ENCODE measurements at regions not wholly inside any gene's neighbourhood (a gene's known extent, or its start where the extent isn't known, plus 50 kb on each side); places are given as distances from the start of the nearest gene placed in this dataset.
"Not testable (repeated sequence)": the region's sequence is repeated elsewhere in the genome, so short reads cannot be mapped to it uniquely, and the experiment has no call there.

DNA sequence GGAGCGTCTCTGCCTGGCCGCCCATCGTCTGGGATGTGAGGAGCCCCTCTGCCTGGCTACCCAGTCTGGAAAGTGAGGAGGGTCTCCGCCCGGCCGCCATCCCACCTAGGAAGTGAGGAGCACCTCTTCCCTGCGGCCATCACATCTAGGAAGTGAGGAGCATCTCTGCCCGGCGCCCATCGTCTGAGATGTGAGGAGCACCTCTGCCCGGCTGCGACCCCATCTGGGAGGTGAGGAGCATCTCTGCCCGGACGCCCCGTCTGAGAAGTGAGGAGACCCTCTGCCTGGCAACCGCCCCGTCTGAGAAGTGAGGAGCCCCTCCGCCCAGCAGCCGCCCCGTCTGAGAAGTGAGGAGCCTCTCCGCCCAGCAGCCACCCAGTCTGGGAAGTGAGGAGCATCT lies 84.5 kb downstream of the IDS start:
- WGBS: over 99% methylated on average over 12 of the region's 21 CpGs

DNA sequence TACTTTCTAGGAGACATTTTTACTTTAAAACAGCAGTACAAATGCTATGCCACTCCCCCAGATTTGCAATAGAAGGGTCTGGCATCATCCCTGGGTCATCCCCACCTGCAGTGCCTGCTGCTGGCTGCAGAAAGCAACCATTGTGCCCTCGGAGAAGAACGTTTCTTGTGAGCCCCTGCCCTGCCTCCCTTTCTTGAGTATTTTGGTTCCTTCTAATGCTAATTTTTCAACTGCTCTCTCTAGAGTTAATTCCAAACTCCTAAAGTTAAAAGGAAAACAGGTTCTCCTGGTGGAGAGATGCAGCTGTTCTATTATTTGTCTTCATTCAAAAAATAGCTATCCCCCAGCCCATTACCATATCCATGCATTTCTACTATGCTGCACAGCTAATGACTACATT lies 107.1 kb downstream of the IDS start:
- Histone ChIP-seq H3K27me3 (ENCODE audit: control insufficient read depth in 2 of 2, insufficient read depth in 1 of 2, low read length in 1 of 2) (no peaks in the 10 kb centered on the region), H3K27ac (ENCODE audit: low read depth in 1 of 2, low read length in 1 of 2) (no peak overlapping the region), H3K4me1 (ENCODE audit: control insufficient read depth in 2 of 2, insufficient read depth in 2 of 2, low read length in 2 of 2) (no peaks in the 10 kb centered on the region), H3K9me3 (ENCODE audit: control insufficient read depth in 2 of 2, insufficient read depth in 1 of 2, low read length in 1 of 2) (no peaks in the 10 kb centered on the region), H3K4me3 (ENCODE audit: low read length in 2 of 2) (no peak overlapping the region), H3K36me3 (ENCODE audit: control insufficient read depth in 2 of 2, insufficient read depth in 2 of 2, low read length in 1 of 2) (no peaks in the 10 kb centered on the region)
- 68% methylated on average over 2 of the region's 2 CpGs for WGBS
- DNase-seq (ENCODE audit: low read depth in 6 of 9, low spot score in 9 of 9): no peak

More for the DNA sequence above, 84.5 kb downstream of the IDS start:
- not testable (repeated sequence) for H3K27me3 ChIP-seq (ENCODE audit: control insufficient read depth in 2 of 2, insufficient read depth in 1 of 2, low read length in 1 of 2); DNase-seq (ENCODE audit: low read depth in 6 of 9, low spot score in 9 of 9); H3K36me3 ChIP-seq (ENCODE audit: control insufficient read depth in 2 of 2, insufficient read depth in 2 of 2, low read length in 1 of 2); H3K4me3 ChIP-seq (ENCODE audit: low read length in 2 of 2); H3K9me3 ChIP-seq (ENCODE audit: control insufficient read depth in 2 of 2, insufficient read depth in 1 of 2, low read length in 1 of 2); H3K4me1 ChIP-seq (ENCODE audit: control insufficient read depth in 2 of 2, insufficient read depth in 2 of 2, low read length in 2 of 2); H3K27ac ChIP-seq (ENCODE audit: low read depth in 1 of 2, low read length in 1 of 2)

DNA sequence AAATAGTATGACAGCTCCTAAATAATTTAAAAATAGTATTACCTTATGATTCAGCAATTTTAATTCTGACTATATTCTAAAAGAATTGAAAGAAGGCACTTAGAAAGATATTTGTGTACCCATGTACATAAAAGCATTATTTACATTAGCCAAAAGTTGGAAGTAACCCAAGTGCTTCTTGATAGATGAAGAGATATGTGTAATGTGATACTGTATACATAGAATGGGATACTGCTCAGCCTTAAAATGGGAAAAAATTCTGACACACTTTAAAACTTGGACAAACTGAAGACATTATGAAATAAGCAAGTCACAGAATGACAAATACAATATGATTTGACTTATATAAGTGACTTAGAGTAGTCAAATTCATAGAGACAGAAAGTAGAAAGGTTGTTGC lies 112.2 kb downstream of the IDS start:
- Histone ChIP-seq H3K9me3 (ENCODE audit: control insufficient read depth in 2 of 2, insufficient read depth in 1 of 2, low read length in 1 of 2) (no peaks in the 10 kb centered on the region), H3K27me3 (ENCODE audit: control insufficient read depth in 2 of 2, insufficient read depth in 1 of 2, low read length in 1 of 2) (no peaks in the 10 kb centered on the region), H3K27ac (ENCODE audit: low read depth in 1 of 2, low read length in 1 of 2) (no peak overlapping the region), H3K4me1 (ENCODE audit: control insufficient read depth in 2 of 2, insufficient read depth in 2 of 2, low read length in 2 of 2) (no peaks in the 10 kb centered on the region), H3K4me3 (ENCODE audit: low read length in 2 of 2) (no peak overlapping the region), H3K36me3 (ENCODE audit: control insufficient read depth in 2 of 2, insufficient read depth in 2 of 2, low read length in 1 of 2) (no peaks in the 10 kb centered on the region)
- no peak for DNase-seq (ENCODE audit: low read depth in 6 of 9, low spot score in 9 of 9)

GRCh38 chrX:149383852-149384251 lies 121.3 kb downstream of the IDS start:
- Histone ChIP-seq H3K27me3 (ENCODE audit: control insufficient read depth in 2 of 2, insufficient read depth in 1 of 2, low read length in 1 of 2) (no peaks in the 10 kb centered on the region), H3K4me3 (ENCODE audit: low read length in 2 of 2) (no peak overlapping the region), H3K9me3 (ENCODE audit: control insufficient read depth in 2 of 2, insufficient read depth in 1 of 2, low read length in 1 of 2) (no peaks in the 10 kb centered on the region), H3K36me3 (ENCODE audit: control insufficient read depth in 2 of 2, insufficient read depth in 2 of 2, low read length in 1 of 2) (no peaks in the 10 kb centered on the region), H3K4me1 (ENCODE audit: control insufficient read depth in 2 of 2, insufficient read depth in 2 of 2, low read length in 2 of 2) (no peaks in the 10 kb centered on the region), H3K27ac (ENCODE audit: low read depth in 1 of 2, low read length in 1 of 2) (no peak overlapping the region)
- no peak for DNase-seq (ENCODE audit: low read depth in 6 of 9, low spot score in 9 of 9)

- Histone ChIP-seq H3K4me3 (ENCODE audit: low read length in 2 of 2) (no peak overlapping the region), H3K27ac (ENCODE audit: low read depth in 1 of 2, low read length in 1 of 2) (no peak overlapping the region), H3K27me3 (ENCODE audit: control insufficient read depth in 2 of 2, insufficient read depth in 1 of 2, low read length in 1 of 2) (no peaks in the 10 kb centered on the region), H3K9me3 (ENCODE audit: control insufficient read depth in 2 of 2, insufficient read depth in 1 of 2, low read length in 1 of 2) (no peaks in the 10 kb centered on the region), H3K4me1 (ENCODE audit: control insufficient read depth in 2 of 2, insufficient read depth in 2 of 2, low read length in 2 of 2) (no peaks in the 10 kb centered on the region), H3K36me3 (ENCODE audit: control insufficient read depth in 2 of 2, insufficient read depth in 2 of 2, low read length in 1 of 2) (no peaks in the 10 kb centered on the region)
- no peak for DNase-seq (ENCODE audit: low read depth in 6 of 9, low spot score in 9 of 9)
- WGBS: 91% methylated on average over 3 of the region's 3 CpGs
Measured at GRCh38 chrX:149374751-149375150, 130.4 kb downstream of the IDS start.

DNA sequence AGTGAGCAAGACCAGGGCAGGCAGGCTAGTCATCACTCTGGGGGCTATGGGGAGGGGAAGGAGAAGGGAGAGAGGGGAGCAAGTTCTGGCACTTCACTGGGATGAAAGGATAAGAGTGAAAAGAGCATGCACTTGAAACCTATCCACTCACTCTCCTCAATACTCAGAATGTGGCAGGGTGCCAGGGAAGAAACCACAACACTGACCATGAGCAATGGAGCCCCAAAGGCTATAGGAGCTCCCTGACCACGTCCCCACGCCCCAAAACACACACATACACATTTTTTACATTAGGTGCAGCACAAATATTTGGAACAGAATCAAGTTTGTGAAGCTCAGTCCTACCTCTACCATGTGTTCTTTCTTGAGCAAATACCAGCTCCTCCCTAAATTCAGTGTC lies 132.2 kb downstream of the IDS start:
- WGBS: 71% methylated on average over 2 of the region's 2 CpGs
- no peak for DNase-seq (ENCODE audit: low read depth in 6 of 9, low spot score in 9 of 9)
- no peak overlapping the region for H3K27ac ChIP-seq (ENCODE audit: low read depth in 1 of 2, low read length in 1 of 2)
- H3K27me3 ChIP-seq (ENCODE audit: control insufficient read depth in 2 of 2, insufficient read depth in 1 of 2, low read length in 1 of 2): no peaks in the 10 kb centered on the region
- H3K9me3 ChIP-seq (ENCODE audit: control insufficient read depth in 2 of 2, insufficient read depth in 1 of 2, low read length in 1 of 2): no peaks in the 10 kb centered on the region
- no peak overlapping the region for H3K4me3 ChIP-seq (ENCODE audit: low read length in 2 of 2)
- no peaks in the 10 kb centered on the region for H3K4me1 ChIP-seq (ENCODE audit: control insufficient read depth in 2 of 2, insufficient read depth in 2 of 2, low read length in 2 of 2)
- H3K36me3 ChIP-seq (ENCODE audit: control insufficient read depth in 2 of 2, insufficient read depth in 2 of 2, low read length in 1 of 2): no peaks in the 10 kb centered on the region

GRCh38 chrX:149371986-149372385 lies 133.1 kb downstream of the IDS start:
- 92% methylated on average over 3 of the region's 3 CpGs for WGBS
- no peak for DNase-seq (ENCODE audit: low read depth in 6 of 9, low spot score in 9 of 9)
- no peaks in the 10 kb centered on the region for H3K27me3 ChIP-seq (ENCODE audit: control insufficient read depth in 2 of 2, insufficient read depth in 1 of 2, low read length in 1 of 2)
- H3K4me1 ChIP-seq (ENCODE audit: control insufficient read depth in 2 of 2, insufficient read depth in 2 of 2, low read length in 2 of 2): no peaks in the 10 kb centered on the region
- H3K27ac ChIP-seq (ENCODE audit: low read depth in 1 of 2, low read length in 1 of 2): no peak overlapping the region
- no peak overlapping the region for H3K4me3 ChIP-seq (ENCODE audit: low read length in 2 of 2)
- H3K36me3 ChIP-seq (ENCODE audit: control insufficient read depth in 2 of 2, insufficient read depth in 2 of 2, low read length in 1 of 2): no peaks in the 10 kb centered on the region
- H3K9me3 ChIP-seq (ENCODE audit: control insufficient read depth in 2 of 2, insufficient read depth in 1 of 2, low read length in 1 of 2): no peaks in the 10 kb centered on the region

GRCh38 chrX:149370097-149370496 lies 135.0 kb downstream of the IDS start:
- no peaks in the 10 kb centered on the region for H3K4me1 ChIP-seq (ENCODE audit: control insufficient read depth in 2 of 2, insufficient read depth in 2 of 2, low read length in 2 of 2)
- no peak overlapping the region for H3K27ac ChIP-seq (ENCODE audit: low read depth in 1 of 2, low read length in 1 of 2)
- no peaks in the 10 kb centered on the region for H3K9me3 ChIP-seq (ENCODE audit: control insufficient read depth in 2 of 2, insufficient read depth in 1 of 2, low read length in 1 of 2)
- H3K4me3 ChIP-seq (ENCODE audit: low read length in 2 of 2): no peak overlapping the region
- no peaks in the 10 kb centered on the region for H3K36me3 ChIP-seq (ENCODE audit: control insufficient read depth in 2 of 2, insufficient read depth in 2 of 2, low read length in 1 of 2)
- no peaks in the 10 kb centered on the region for H3K27me3 ChIP-seq (ENCODE audit: control insufficient read depth in 2 of 2, insufficient read depth in 1 of 2, low read length in 1 of 2)
- WGBS: 96% methylated on average over 6 of the region's 6 CpGs
- no peak for DNase-seq (ENCODE audit: low read depth in 6 of 9, low spot score in 9 of 9)

GRCh38 chrX:149365552-149365951 lies 139.6 kb downstream of the IDS start:
- Histone ChIP-seq H3K4me3 (ENCODE audit: low read length in 2 of 2) (no peak overlapping the region), H3K27ac (ENCODE audit: low read depth in 1 of 2, low read length in 1 of 2) (no peak overlapping the region), H3K4me1 (ENCODE audit: control insufficient read depth in 2 of 2, insufficient read depth in 2 of 2, low read length in 2 of 2) (no peaks in the 10 kb centered on the region), H3K27me3 (ENCODE audit: control insufficient read depth in 2 of 2, insufficient read depth in 1 of 2, low read length in 1 of 2) (no peaks in the 10 kb centered on the region), H3K36me3 (ENCODE audit: control insufficient read depth in 2 of 2, insufficient read depth in 2 of 2, low read length in 1 of 2) (no peaks in the 10 kb centered on the region), H3K9me3 (ENCODE audit: control insufficient read depth in 2 of 2, insufficient read depth in 1 of 2, low read length in 1 of 2) (no peaks in the 10 kb centered on the region)
- DNase-seq (ENCODE audit: low read depth in 6 of 9, low spot score in 9 of 9): no peak

GRCh38 chrX:149365061-149365460 lies 140.0 kb downstream of the IDS start:
- H3K4me3 ChIP-seq (ENCODE audit: low read length in 2 of 2): no peak overlapping the region
- H3K4me1 ChIP-seq (ENCODE audit: control insufficient read depth in 2 of 2, insufficient read depth in 2 of 2, low read length in 2 of 2): no peaks in the 10 kb centered on the region
- 100% methylated on average over 1 of the region's 1 CpG for WGBS
- H3K9me3 ChIP-seq (ENCODE audit: control insufficient read depth in 2 of 2, insufficient read depth in 1 of 2, low read length in 1 of 2): no peaks in the 10 kb centered on the region
- DNase-seq (ENCODE audit: low read depth in 6 of 9, low spot score in 9 of 9): no peak
- H3K27ac ChIP-seq (ENCODE audit: low read depth in 1 of 2, low read length in 1 of 2): no peak overlapping the region
- H3K36me3 ChIP-seq (ENCODE audit: control insufficient read depth in 2 of 2, insufficient read depth in 2 of 2, low read length in 1 of 2): no peaks in the 10 kb centered on the region
- no peaks in the 10 kb centered on the region for H3K27me3 ChIP-seq (ENCODE audit: control insufficient read depth in 2 of 2, insufficient read depth in 1 of 2, low read length in 1 of 2)

Data from thymus (tissue), 11 donors.